Right cardiac atrium (tissue), 5 donors: ENCODE measurements at regions not wholly inside any gene's neighbourhood (a gene's known extent, or its start where the extent isn't known, plus 50 kb on each side); places are given as distances from the start of the nearest gene placed in this dataset.

Source experiments
- ATAC-seq, 2 donors: fragments of 200-7000 bp; cut with Tn5 transposase; one replicate each; pipeline versions ENCODE4 v1.8.0 to v1.9.1; 2020; ENCODE audit warnings: moderate library complexity in 2 of 2, mild to moderate bottlenecking in 1 of 2
- DNase-seq, 3 donors: peaks; one replicate each; pipeline ENCODE4 v3.0.0-alpha.2; 2020
- H3K27ac ChIP-seq: one replicate; pipeline ENCODE4 v1.5.1; 2013; ENCODE audit warnings: mild to moderate bottlenecking, low read length, control low read depth, moderate library complexity
- H3K27me3 ChIP-seq: one replicate; pipeline ENCODE4 v1.6.1; 2013; ENCODE audit not compliant: control insufficient read depth, insufficient read depth
- H3K4me1 ChIP-seq: one replicate; pipeline ENCODE4 v1.6.1; 2013; ENCODE audit warnings: low read length; ENCODE audit not compliant: control insufficient read depth, insufficient read depth
- H3K4me3 ChIP-seq: one replicate; pipeline ENCODE4 v1.5.1; 2013; ENCODE audit warnings: low read length, control low read depth
- H3K9me3 ChIP-seq: one replicate; pipeline ENCODE4 v1.6.1; 2013; ENCODE audit warnings: low read length; ENCODE audit not compliant: control insufficient read depth
- WGBS: extraction: QIAGEN DNeasy Blood & Tissue Kit; methylation state at CpG from one replicate; pipeline ENCODE4 v1.1.7; 2013; 5-methylcytosine and 5-hydroxymethylcytosine counted together
- intact Hi-C, 4 donors: fragments of 100-400 bp; cut with DNase I; formaldehyde crosslinking; loops; one replicate each; pipeline versions ENCODE4 v1.11.0 to v1.14.0; 2022 to 2023
- donor health status: healthy with polysubstance abuse.
- donor health status: DM: no; HTN: yes; CAD: no.
- donor health status: DM: no; HTN: no; CAD: no.
- donor health status: DM: no; HTN: yes; CAD: no; lungs with severe emphysema.
- donor health status: DM: yes; HTN: yes; CAD: no.

DNA sequence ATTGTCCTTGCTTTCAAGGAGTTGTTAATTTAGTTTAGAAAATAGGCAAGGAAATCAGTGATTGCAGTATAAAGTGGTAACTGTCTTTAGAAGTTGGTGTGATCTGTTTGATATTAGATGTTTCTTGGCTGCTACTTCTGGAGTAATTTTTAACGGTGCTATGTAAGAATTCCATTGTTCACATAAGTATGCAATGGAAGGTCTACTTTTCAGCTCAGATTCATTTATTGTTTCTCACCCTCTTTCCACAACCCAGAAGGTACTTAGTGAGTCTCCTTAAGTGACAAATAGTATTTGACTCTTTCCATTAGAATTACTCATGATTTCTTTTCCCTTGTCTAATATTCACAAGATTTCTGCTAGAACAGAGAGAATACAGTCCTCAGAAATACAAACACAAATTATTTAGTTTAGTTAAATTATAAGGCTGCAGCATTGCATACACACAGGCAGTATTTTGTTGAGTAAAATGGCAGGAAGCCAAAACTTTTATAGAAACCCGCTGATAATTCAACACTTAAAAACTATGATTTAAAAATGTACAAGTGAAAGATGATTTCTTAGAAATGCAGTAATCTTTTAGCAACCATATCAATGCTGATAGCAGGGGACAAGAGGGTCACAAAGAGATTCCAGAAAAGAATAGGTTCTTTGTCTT lies 554.3 kb downstream of the CD109 start:
- DNase-seq (no peak), ATAC-seq (no peak)
- 40% methylated on average over 2 of the region's 2 CpGs for WGBS
- no peak overlapping the region for H3K27ac ChIP-seq
- H3K4me3 ChIP-seq, result no peak overlapping the region
- no peaks in the 10 kb centered on the region for H3K9me3 ChIP-seq
- intact Hi-C loops, result no loop called here
- H3K4me1 ChIP-seq, result no peaks in the 10 kb centered on the region
- no peaks in the 10 kb centered on the region for H3K27me3 ChIP-seq

DNA sequence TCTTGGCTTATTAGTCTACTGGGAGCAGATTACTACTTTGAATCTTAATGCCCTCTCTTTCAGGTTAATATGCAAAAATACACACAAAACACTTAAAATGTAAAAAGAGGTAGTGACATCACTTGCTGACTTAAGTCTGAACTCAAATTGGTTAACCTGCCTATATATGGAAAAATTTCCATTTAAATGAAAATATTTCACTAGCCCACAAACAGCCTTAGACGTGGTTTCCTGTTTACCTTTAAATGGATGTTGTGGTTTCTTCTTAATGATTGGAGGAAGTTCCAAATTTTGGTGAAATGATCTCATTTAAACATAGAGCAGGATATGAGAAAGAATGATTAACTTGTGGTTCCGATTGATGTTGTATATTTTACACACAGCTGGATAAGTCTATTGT lies 553.7 kb downstream of the CD109 start:
- H3K4me3 ChIP-seq, result no peak overlapping the region
- intact Hi-C loops, result no loop called here
- 56% methylated on average over 2 of the region's 2 CpGs for WGBS

DNA sequence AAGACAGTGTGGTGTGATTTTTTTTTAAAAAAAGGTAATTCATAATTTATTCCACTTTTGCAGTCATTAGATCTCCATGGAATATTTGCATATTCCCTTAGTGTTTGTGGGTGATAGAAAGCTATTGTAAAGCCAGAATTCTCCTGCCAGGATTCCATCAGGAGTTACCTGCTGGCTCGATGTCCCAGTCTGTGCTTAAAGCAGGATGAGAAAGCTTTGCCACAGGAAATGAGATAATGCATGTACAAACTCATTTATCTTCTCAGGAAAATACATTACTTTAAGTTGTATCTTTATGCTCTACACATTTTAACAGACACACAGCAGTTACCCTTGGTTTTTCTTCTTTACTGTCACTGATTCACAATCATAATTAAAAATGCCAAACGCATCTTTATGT lies 553.0 kb downstream of the CD109 start:
- intact Hi-C loops, result no loop called here
- DNase-seq, result no peak
- H3K4me1 ChIP-seq, result no peaks in the 10 kb centered on the region
- H3K9me3 ChIP-seq, result no peaks in the 10 kb centered on the region
- no peaks in the 10 kb centered on the region for H3K27me3 ChIP-seq
- H3K27ac ChIP-seq, result no peak overlapping the region
- ATAC-seq, result no peak
- no peak overlapping the region for H3K4me3 ChIP-seq
- 48% methylated on average over 2 of the region's 2 CpGs for WGBS

More for the DNA sequence above, 553.7 kb downstream of the CD109 start:
- Histone ChIP-seq H3K27me3 (no peaks in the 10 kb centered on the region), H3K4me1 (no peaks in the 10 kb centered on the region), H3K9me3 (no peaks in the 10 kb centered on the region), H3K27ac (no peak overlapping the region)
- no peak for ATAC-seq
- no peak for DNase-seq

DNA sequence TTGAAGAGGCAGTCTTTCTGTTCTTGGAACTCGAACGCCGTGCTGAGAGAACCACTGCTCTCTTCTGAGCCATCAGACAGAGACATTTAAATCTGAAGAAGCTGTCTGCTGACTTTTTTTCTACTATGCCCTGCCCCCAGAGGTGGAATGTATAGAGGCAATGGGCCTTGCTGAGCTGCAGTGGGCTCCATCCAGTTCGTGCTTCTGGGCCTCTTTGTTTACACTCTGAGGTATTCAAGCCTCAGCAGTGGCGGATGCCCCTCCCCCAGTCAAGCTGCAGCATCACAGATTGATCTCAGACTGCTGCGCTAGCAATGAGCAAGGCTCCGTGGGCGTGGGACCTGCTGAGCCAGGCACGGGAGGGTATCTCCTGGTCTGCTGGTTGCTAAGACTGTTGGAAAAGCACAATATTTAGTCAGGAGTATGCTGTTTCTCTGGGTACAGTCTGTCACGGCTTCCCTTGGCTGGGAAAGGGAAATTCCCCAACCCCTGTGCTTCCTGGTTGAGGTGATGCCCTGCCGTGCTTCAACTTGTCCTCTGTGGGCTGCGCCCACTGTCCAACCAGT lies 526.8 kb downstream of the CD109 start:
- Histone ChIP-seq H3K9me3 (no peaks in the 10 kb centered on the region), H3K27me3 (no peaks in the 10 kb centered on the region), H3K4me3 (no peak overlapping the region), H3K27ac (no peak overlapping the region), H3K4me1 (no peaks in the 10 kb centered on the region)
- ATAC-seq, result no peak
- no peak for DNase-seq
- WGBS, result 64% methylated on average over 12 of the region's 12 CpGs
- intact Hi-C loops, result no loop called here

DNA sequence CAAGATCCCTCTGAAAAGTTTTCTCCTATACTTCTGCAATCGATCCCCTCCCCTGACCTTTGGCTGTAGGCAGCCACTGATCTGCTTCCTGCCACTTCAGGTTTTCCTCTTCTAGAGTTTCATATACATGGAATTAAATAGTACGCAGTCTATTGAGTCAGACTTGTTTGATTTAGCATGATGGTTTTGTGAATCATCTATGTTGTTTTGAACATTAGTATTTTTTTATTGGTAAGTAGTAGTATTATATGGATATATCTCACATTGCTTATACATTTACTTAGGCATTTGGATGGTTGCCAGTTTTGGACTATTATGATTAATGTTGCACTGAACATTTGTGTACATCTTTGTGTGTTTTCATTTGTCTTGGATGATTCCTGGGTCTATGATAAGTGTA lies 518.0 kb downstream of the CD109 start:
- no peak for ATAC-seq
- no peaks in the 10 kb centered on the region for H3K9me3 ChIP-seq
- no peak overlapping the region for H3K4me3 ChIP-seq
- 63% methylated on average over 2 of the region's 2 CpGs for WGBS
- intact Hi-C loops, result no loop called here
- DNase-seq, result no peak
- no peaks in the 10 kb centered on the region for H3K4me1 ChIP-seq
- no peak overlapping the region for H3K27ac ChIP-seq
- no peaks in the 10 kb centered on the region for H3K27me3 ChIP-seq

DNA sequence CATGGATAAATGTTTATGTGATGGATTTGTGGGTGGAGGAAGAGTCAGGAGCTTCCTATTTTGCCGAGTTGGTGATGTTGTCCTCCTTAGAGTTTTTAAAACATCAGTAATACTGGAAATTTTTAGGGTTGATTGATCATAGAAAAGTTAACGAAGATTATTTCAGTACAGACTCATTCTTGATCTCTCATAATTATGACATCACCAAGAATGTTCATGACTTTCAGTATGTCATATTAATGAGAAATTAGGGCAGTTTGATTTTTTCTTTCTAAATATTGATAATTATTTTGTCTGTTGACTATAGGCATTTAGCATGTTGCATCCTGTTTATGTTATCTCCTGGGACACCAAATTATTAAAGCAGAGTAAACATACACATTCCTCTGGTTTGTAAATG lies 512.2 kb downstream of the CD109 start:
- Histone ChIP-seq H3K4me3 (no peak overlapping the region), H3K27ac (no peak overlapping the region), H3K27me3 (no peaks in the 10 kb centered on the region), H3K4me1 (no peaks in the 10 kb centered on the region), H3K9me3 (no peaks in the 10 kb centered on the region)
- WGBS, result 75% methylated on average over 2 of the region's 2 CpGs
- DNase-seq (no peak), ATAC-seq (no peak)
- intact Hi-C loops, result no loop called here

DNA sequence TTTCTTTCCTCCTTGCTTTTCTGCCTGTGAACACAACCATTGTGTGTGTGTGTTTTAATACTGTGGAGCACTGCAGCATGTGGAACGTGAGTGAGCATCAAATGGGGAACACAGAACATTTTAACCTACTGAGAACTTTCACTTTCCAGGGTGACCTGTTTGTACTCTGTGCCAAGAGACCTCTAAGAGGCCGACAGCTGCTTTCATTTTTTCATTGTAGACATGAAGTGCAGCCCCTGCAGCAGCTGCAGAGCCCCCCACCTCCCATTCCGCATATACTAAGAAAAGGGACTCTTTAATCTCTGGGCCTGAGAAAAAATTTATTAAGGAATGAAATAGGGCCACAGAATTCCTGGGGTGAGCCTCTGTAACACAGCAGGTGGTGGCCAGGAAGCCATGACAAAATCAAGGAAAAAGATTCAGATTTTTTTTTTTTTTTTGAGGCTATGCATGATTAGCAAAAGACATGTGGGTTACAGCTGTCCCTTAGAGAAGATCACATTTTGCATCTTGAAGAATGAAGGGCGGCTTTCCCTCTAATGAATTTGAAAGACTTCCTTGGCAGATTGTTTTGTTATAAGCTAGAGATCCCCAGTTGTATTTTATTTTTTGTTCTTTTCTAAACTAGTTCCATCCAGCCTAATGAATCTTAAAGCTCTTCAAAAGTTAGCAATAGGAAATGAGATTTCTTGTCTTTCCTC lies 503.4 kb downstream of the CD109 start:
- ATAC-seq (no peak), DNase-seq (no peak)
- Histone ChIP-seq H3K4me3 (no peak overlapping the region), H3K9me3 (no peaks in the 10 kb centered on the region), H3K4me1 (no peaks in the 10 kb centered on the region), H3K27me3 (no peaks in the 10 kb centered on the region), H3K27ac (no peak overlapping the region)
- WGBS, result 81% methylated on average over 4 of the region's 4 CpGs
- intact Hi-C loops, result no loop called here

DNA sequence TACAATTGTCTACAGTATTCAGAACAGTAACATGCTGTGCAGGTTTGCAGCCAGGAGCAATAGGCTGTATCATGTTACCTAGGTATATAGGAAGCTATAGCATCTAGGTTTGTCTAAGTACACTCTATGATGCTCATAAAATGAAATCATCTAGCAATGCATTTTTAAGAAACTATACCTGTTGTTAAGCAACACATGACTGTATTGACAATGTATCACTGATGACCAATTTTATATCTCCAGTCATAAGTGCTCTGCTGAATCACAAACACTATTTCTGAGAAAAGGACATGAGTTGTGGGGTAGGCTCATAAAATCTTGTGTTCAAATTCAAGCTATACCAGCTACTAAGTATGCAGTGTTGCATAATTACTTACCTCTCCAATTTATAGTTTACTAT lies 501.3 kb downstream of the CD109 start:
- Histone ChIP-seq H3K9me3 (no peaks in the 10 kb centered on the region), H3K4me1 (no peaks in the 10 kb centered on the region), H3K4me3 (no peak overlapping the region), H3K27ac (no peak overlapping the region), H3K27me3 (no peaks in the 10 kb centered on the region)
- no peak for DNase-seq
- no peak for ATAC-seq
- intact Hi-C loops, result no loop called here

DNA sequence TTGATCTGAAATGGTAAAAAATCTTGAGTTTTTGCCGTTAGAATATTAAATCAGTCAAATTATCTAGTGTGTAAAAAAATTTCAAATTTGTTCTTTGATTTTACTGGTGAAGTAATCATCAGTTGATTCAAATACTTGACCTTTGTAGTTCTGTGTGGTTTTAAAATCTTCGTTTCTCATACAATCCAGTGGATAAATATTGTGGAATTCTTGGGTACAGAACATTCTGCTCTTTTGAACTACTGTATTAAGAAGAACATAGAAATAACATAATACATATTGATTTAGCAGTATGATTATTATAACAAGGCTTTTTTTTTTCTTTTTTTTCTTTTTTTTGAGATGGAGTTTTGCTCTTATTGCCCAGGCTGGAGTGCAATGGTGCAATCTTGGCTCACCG lies 491.8 kb downstream of the CD109 start:
- no peak overlapping the region for H3K4me3 ChIP-seq
- DNase-seq (no peak), ATAC-seq (no peak)
- intact Hi-C loops, result no loop called here
- 90% methylated on average over 3 of the region's 3 CpGs for WGBS
- no peak overlapping the region for H3K27ac ChIP-seq
- peaks cover 2% of the 10 kb centered on the region for H3K4me1 ChIP-seq
- no peaks in the 10 kb centered on the region for H3K9me3 ChIP-seq
- no peaks in the 10 kb centered on the region for H3K27me3 ChIP-seq

DNA sequence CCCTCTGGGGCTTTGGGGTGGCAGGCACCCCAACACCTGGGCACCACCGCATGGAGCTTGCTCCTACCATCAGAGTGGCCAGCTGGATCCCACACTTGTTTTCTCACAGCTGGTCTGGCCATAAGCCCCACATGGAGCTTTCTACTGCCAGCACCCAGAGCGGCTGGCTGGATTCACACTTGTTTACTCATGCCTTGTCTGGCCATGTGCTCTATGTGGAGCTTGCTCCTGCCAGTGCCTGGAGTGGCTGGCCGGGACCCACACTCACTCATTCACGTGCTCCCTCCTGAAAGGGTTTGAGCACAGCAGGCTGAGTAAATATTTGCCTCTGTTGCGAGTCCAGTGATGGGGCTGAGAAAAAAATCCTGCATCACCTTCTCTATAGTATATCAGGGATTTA lies 487.0 kb downstream of the CD109 start:
- 77% methylated on average over 5 of the region's 5 CpGs for WGBS
- intact Hi-C loops, result no loop called here
- peak in 1 of 3 donors; percentile 36 for DNase-seq
- Histone ChIP-seq H3K4me3 (no peak overlapping the region), H3K27me3 (no peaks in the 10 kb centered on the region), H3K27ac (no peak overlapping the region), H3K9me3 (no peaks in the 10 kb centered on the region), H3K4me1 (no peaks in the 10 kb centered on the region)
- ATAC-seq, result no peak

DNA sequence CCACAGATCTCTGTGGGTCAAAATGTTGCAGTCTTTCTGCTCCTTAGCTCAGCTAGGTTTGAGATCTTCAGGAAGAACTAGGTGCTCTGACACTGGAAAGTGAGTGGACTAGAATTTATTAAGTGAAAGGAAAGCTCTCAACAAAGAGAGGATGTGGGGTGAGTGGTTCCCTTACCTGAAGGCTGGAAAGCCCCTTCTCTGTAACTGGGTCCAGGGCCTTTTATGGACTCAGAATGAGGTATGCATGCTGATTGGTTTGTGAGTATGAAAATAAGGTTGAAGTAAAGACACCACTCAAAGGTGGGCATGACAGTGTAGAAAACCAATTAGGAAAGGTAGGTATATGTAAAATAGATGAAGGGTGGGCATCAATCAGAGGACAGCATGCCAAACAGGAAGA lies 485.5 kb downstream of the CD109 start:
- no peak overlapping the region for H3K4me3 ChIP-seq
- no peak for DNase-seq
- H3K4me1 ChIP-seq, result no peaks in the 10 kb centered on the region
- H3K27ac ChIP-seq, result no peak overlapping the region
- no peaks in the 10 kb centered on the region for H3K9me3 ChIP-seq
- intact Hi-C loops, result no loop called here
- no peaks in the 10 kb centered on the region for H3K27me3 ChIP-seq
- ATAC-seq, result no peak
